Bronchial epithelial cell (primary cell): ENCODE measurements at regions not wholly inside any gene's neighbourhood (a gene's known extent, or its start where the extent isn't known, plus 50 kb on each side); places are given as distances from the start of the nearest gene placed in this dataset.

Experiments used
- DNase-seq: peaks from one replicate; pipeline ENCODE4 v3.0.0-alpha.2; 2010; ENCODE audit warnings: low read depth
- FAIRE-seq: peaks from 2 replicates; lab custom pipeline; 2011; peaks lifted over from hg19 to GRCh38; lab: Jason Lieb, UNC
- H3K27me3 ChIP-seq: 2 replicates; pipeline ENCODE4 v1.5.1; 2011; ENCODE audit warnings: low read length; ENCODE audit not compliant: control insufficient read depth, insufficient read depth
- H3K36me3 ChIP-seq: 2 replicates; pipeline ENCODE4 v1.5.1; 2011; ENCODE audit warnings: low read length; ENCODE audit not compliant: control insufficient read depth, insufficient read depth
- H3K4me3 ChIP-seq: 2 replicates; pipeline ENCODE4 v1.5.1; 2011; ENCODE audit warnings: mild to moderate bottlenecking, low read depth, low read length, control low read depth
- TF ChIP-seq, protein P1 (sequence below): IDR thresholded peaks from 2 replicates; pipeline ENCODE4 v1.5.1; 2011; ENCODE audit warnings: mild to moderate bottlenecking, moderate library complexity, low read length, control low read depth, inconsistent platforms; ENCODE audit not compliant: insufficient read depth, severe bottlenecking

DNA sequence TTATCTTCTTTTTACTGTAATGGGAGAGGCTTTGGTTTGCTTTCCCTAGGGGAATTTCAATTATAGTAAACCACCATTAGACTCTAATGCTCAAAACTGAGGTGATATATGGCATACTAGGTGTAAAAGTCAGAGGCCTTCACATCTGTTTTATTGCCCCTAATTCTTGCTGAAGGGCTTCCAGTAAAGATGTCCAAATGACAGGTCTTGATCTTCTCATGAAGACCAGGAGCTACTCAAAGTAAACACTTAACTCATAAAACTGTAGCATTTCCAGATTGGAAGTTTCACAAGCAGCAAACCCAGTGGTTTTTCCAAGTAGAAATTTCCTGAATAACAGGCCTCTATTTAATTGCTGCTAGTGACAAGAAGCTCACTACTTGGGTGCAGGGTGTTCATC, 286.8 kb downstream of the RBM43 start:
- DNase-seq (no peak), FAIRE-seq (no peak)
- H3K4me3 ChIP-seq = no peak overlapping the region
- no peaks in the 10 kb centered on the region for H3K27me3 ChIP-seq
- TF ChIP-seq, protein P1, sequence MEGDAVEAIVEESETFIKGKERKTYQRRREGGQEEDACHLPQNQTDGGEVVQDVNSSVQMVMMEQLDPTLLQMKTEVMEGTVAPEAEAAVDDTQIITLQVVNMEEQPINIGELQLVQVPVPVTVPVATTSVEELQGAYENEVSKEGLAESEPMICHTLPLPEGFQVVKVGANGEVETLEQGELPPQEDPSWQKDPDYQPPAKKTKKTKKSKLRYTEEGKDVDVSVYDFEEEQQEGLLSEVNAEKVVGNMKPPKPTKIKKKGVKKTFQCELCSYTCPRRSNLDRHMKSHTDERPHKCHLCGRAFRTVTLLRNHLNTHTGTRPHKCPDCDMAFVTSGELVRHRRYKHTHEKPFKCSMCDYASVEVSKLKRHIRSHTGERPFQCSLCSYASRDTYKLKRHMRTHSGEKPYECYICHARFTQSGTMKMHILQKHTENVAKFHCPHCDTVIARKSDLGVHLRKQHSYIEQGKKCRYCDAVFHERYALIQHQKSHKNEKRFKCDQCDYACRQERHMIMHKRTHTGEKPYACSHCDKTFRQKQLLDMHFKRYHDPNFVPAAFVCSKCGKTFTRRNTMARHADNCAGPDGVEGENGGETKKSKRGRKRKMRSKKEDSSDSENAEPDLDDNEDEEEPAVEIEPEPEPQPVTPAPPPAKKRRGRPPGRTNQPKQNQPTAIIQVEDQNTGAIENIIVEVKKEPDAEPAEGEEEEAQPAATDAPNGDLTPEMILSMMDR = no peak
- H3K36me3 ChIP-seq = no peaks in the 10 kb centered on the region

DNA sequence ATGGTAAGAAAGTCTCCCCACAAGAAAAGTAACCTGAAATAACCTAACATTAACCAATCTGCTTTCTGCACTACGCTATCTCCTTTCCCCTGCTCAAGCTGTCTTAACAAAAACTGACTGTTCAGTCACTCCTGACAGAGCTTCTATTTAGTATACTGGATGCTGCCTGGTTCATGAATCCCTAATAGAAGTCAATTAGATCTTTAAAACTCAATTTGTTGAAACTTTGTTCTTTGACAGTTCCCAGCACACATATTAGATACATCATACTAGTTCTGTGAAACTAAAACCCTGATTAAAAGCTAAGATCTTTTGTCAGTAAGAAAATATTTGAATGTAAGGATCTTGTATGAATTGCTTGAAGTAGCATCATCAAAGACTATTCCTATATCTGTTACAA, 287.4 kb downstream of the RBM43 start:
- FAIRE-seq = no peak

DNA sequence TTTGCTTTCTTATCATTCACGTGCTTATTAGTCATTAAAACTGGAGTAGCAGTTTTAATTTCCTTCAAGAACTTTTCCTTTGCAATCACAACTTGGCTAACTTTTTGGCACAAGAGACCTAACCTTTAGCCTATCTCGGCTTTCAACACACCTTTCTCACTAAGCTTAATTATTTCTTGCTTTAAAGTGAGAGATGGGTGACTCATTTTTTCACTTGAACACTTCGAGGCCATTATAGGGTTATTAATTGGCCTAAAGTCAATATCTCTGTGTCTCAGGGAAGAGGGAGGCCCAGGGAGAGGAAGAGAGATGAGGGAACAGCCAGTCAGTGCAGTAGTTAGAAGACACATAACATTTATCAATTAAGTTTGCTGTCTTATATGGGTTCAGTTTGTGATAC, 289.8 kb downstream of the RBM43 start:
- TF ChIP-seq, protein P1 = no peak
- Histone ChIP-seq H3K36me3 (no peaks in the 10 kb centered on the region), H3K4me3 (no peak overlapping the region), H3K27me3 (no peaks in the 10 kb centered on the region)
- DNase-seq (peak; percentile 43), FAIRE-seq (no peak)

More for the DNA sequence above, 287.4 kb downstream of the RBM43 start:
- TF ChIP-seq, protein P1 = no peak
- no peak for DNase-seq
- Histone ChIP-seq H3K27me3 (no peaks in the 10 kb centered on the region), H3K36me3 (no peaks in the 10 kb centered on the region), H3K4me3 (no peak overlapping the region)

DNA sequence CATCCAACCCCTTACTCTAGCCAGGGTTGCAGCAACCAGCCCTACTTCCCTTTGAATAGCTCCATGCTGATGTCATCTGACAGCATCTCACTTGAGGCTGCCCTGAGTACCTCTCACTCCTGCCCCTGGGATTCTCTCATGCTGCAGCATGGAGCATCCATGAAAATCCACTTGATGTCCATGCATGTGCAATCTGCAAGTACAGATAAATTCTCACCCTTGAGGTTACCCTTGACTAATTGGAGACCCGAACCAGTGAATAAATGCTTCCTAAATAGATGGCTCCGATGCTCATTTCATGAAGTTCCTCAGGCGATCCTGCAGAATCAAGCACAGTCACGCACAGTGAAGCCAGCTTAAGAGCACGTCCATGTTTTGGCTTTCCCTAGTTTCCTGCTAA, 298.3 kb downstream of the RBM43 start:
- Histone ChIP-seq H3K36me3 (no peaks in the 10 kb centered on the region), H3K4me3 (no peak overlapping the region), H3K27me3 (no peaks in the 10 kb centered on the region)
- FAIRE-seq (peak; percentile 18), DNase-seq (no peak)
- TF ChIP-seq, protein P1 = no peak

DNA sequence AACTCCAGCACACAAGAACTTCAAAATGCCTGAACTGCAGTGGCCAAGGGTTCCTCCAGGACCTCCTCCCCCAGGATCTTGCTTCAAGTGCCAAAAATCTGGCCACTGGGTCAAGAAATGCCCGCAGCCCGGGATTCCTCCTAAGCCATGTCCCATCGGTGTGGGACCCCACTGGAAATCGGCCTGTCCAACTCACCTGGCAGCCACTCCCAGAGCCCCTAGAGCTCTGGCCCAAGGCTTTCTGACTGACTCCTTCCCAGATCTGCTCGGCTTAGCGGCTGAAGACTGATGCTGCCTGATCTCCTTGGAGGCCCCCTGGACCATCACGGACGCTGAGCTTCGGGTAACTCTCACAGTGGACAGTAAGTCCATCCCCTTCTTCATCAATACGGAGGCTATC, 306.4 kb downstream of the RBM43 start:
- DNase-seq = no peak
- H3K4me3 ChIP-seq = no peak overlapping the region
- TF ChIP-seq, protein P1 = no peak
- no peaks in the 10 kb centered on the region for H3K27me3 ChIP-seq
- no peaks in the 10 kb centered on the region for H3K36me3 ChIP-seq
- no peak for FAIRE-seq

DNA sequence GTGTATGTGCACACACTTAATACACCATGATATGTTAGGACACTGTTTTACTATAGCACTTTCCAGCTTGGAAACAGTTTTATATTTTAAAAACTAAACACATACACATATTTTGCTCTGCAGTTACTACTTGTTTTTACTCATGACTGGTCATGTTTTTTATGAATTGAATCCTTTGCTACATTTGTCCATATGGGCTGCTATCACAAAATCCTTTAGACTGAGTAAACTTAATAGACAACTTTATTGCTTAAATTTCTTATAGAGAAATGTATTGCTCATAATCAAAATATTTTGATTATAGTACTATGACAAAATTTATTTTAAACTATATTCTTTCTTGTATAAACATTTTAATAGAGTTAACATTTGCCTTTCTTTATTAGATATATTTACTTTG, 314.8 kb downstream of the RBM43 start:
- FAIRE-seq = no peak
- TF ChIP-seq, protein P1 = no peak
- H3K4me3 ChIP-seq = no peak overlapping the region
- no peaks in the 10 kb centered on the region for H3K27me3 ChIP-seq
- DNase-seq = no peak
- H3K36me3 ChIP-seq = no peaks in the 10 kb centered on the region
